Gastrocnemius medialis (tissue), 4 donors: ENCODE measurements at regions not wholly inside any gene's neighbourhood (a gene's known extent, or its start where the extent isn't known, plus 50 kb on each side); places are given as distances from the start of the nearest gene placed in this dataset.

Experiments
- POLR2A ChIP-seq, 2 donors: fragments of 450-650 bp; IDR thresholded peaks; one replicate each; pipeline ENCODE4 v1.6.1; 2017; ENCODE audit warnings: antibody characterized with exemption in 2 of 2, mild to moderate bottlenecking in 2 of 2, moderate library complexity in 2 of 2
- TF ChIP-seq, protein P1 (sequence below), 5 experiments: fragments of 450-650 bp in 3 of 5; fragments of 200-600 bp in 2 of 5; sonication (generic) in 2 of 5; IDR thresholded peaks in 4 of 5; conservative IDR thresholded peaks in 1 of 5; 1 replicate in 4 of 5; 2 replicates in 1 of 5; pipeline ENCODE4 v1.5.1; 2016 to 2019; ENCODE audit warnings: antibody characterized with exemption in 5 of 5, mild to moderate bottlenecking in 3 of 5, moderate library complexity in 3 of 5

GRCh38 chr6:78799682-78800081 lies 67.7 kb upstream of the IRAK1BP1 start:
- TF ChIP-seq POLR2A (IDR thresholded peaks at IDR 0.05): no peak
- TF ChIP-seq, protein P1, sequence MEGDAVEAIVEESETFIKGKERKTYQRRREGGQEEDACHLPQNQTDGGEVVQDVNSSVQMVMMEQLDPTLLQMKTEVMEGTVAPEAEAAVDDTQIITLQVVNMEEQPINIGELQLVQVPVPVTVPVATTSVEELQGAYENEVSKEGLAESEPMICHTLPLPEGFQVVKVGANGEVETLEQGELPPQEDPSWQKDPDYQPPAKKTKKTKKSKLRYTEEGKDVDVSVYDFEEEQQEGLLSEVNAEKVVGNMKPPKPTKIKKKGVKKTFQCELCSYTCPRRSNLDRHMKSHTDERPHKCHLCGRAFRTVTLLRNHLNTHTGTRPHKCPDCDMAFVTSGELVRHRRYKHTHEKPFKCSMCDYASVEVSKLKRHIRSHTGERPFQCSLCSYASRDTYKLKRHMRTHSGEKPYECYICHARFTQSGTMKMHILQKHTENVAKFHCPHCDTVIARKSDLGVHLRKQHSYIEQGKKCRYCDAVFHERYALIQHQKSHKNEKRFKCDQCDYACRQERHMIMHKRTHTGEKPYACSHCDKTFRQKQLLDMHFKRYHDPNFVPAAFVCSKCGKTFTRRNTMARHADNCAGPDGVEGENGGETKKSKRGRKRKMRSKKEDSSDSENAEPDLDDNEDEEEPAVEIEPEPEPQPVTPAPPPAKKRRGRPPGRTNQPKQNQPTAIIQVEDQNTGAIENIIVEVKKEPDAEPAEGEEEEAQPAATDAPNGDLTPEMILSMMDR (IDR thresholded peaks at IDR 0.05 in 4 of 5, conservative IDR thresholded peaks at IDR 0.05 in 1 of 5): no peak
